ENCODE measurements at regions not wholly inside any gene's neighbourhood (a gene's known extent, or its start where the extent isn't known, plus 50 kb on each side); places are given as distances from the start of the nearest gene placed in this dataset.

GRCh38 chr6:157763904-157764177, 59.2 kb upstream of the SNX9 start:
- Histone ChIP-seq H3K9ac (ENCODE audit: low read depth, low read length) (0 out of 2 replicates have a peak overlapping the region, but pooled peaks have one; percentile 15), H3K9me3 (ENCODE audit: insufficient read depth, low read depth, low read length) (no peaks in the 10 kb centered on the region), H3K36me3 (ENCODE audit: insufficient read depth, low read length) (no peaks in the 10 kb centered on the region), H3K4me1 (ENCODE audit: insufficient read depth, low read length) (peaks cover 37% of the 10 kb centered on the region), H3K4me3 (ENCODE audit: low read length) (no peak overlapping the region), H3K27ac (ENCODE audit: low read depth, low read length) (peak overlapping the region; percentile 57), H3K27me3 (ENCODE audit: insufficient read depth, low read length) (no peaks in the 10 kb centered on the region)
- 94% methylated on average over 3 of the region's 3 CpGs for WGBS

GRCh38 chr6:157764178-157765068, 58.6 kb upstream of the SNX9 start:
- H3K9ac ChIP-seq (ENCODE audit: low read depth, low read length), result no peak overlapping the region
- no peaks in the 10 kb centered on the region for H3K36me3 ChIP-seq (ENCODE audit: insufficient read depth, low read length)

DNA sequence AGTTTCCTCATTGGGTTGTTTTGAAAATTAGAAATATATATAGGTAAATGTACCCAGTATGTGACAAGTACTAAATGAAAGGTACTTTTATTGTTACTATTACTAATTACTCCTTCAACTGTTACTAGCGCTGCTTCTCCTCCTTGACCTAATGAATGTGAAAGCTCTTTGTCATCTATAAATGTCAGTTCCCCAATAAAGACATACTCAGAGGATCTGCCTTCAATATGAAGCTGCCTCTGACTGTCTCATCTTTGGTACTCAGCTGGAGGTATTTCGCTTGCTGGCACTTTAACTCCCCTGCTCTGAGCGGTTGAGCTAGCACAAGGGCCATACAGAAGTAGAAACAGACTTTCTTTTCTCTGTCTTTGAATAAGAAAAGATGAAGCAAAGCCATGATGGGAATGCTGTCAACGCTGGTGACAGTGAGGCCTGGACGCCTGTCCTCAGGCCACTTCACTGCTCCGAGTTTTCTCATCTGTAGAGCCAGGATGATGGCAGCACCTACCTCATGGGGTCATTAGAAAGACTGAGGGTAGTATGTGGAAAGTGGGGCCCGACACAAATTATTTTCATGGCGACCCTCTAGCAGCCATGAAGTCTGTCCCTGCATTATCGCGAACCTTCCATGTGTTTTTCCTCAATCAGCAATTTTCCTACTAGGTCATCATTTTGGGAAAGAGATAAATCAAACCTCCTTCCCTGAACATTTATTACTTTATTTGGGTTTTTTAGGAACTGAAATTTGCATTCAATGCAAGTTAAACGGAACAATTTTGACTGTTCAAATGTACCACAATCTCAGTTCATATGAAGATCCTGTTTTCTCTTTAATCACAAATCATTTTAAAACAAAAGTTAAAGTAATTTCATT, 55.9 kb upstream of the SNX9 start:
- Histone ChIP-seq H3K27ac (ENCODE audit: low read depth, low read length) (no peak overlapping the region), H3K9ac (ENCODE audit: low read depth, low read length) (no peak overlapping the region), H3K36me3 (ENCODE audit: insufficient read depth, low read length) (no peaks in the 10 kb centered on the region), H3K9me3 (ENCODE audit: insufficient read depth, low read depth, low read length) (no peaks in the 10 kb centered on the region), H3K4me1 (ENCODE audit: insufficient read depth, low read length) (peaks cover 31% of the 10 kb centered on the region), H3K4me3 (ENCODE audit: low read length) (no peak overlapping the region), H3K27me3 (ENCODE audit: insufficient read depth, low read length) (no peaks in the 10 kb centered on the region)
- 90% methylated on average over 11 of the region's 11 CpGs for WGBS

More at GRCh38 chr6:157764178-157765068, 58.6 kb upstream of the SNX9 start:
- Histone ChIP-seq H3K27ac (ENCODE audit: low read depth, low read length) (peak overlapping the region; percentile 57; the same call in 1 of the 2 replicates), H3K27me3 (ENCODE audit: insufficient read depth, low read length) (no peaks in the 10 kb centered on the region), H3K9me3 (ENCODE audit: insufficient read depth, low read depth, low read length) (no peaks in the 10 kb centered on the region), H3K4me3 (ENCODE audit: low read length) (no peak overlapping the region), H3K4me1 (ENCODE audit: insufficient read depth, low read length) (peaks cover 37% of the 10 kb centered on the region)
- 70% methylated on average over 11 of the region's 14 CpGs for WGBS

GRCh38 chr6:157767775-157768156, 55.3 kb upstream of the SNX9 start:
- Histone ChIP-seq H3K27ac (ENCODE audit: low read depth, low read length) (no peak overlapping the region), H3K4me3 (ENCODE audit: low read length) (no peak overlapping the region), H3K36me3 (ENCODE audit: insufficient read depth, low read length) (no peaks in the 10 kb centered on the region), H3K4me1 (ENCODE audit: insufficient read depth, low read length) (peaks cover 25% of the 10 kb centered on the region), H3K9ac (ENCODE audit: low read depth, low read length) (no peak overlapping the region), H3K27me3 (ENCODE audit: insufficient read depth, low read length) (no peaks in the 10 kb centered on the region), H3K9me3 (ENCODE audit: insufficient read depth, low read depth, low read length) (no peaks in the 10 kb centered on the region)
- WGBS, result 98% methylated on average over 3 of the region's 3 CpGs

DNA sequence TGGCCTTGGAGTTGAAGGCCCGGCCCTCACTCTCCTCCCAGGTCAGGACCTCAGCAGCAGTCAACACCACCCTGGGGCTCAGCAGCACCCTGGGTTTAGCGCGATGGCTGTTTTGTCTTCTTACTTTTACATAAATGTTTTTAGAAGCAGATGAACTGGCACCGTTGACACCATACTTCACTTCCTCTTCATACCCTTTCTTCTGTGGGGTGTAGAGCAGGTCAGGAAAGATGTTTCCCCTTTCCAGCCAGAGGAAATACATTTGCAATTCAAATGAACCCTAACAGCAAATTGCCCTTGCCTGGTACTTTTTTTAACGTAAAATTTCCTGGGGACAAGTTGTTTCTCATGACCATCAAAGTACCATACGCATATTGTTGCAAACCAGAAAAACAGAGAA, 54.7 kb upstream of the SNX9 start:
- H3K4me3 ChIP-seq (ENCODE audit: low read length), result no peak overlapping the region
- no peaks in the 10 kb centered on the region for H3K36me3 ChIP-seq (ENCODE audit: insufficient read depth, low read length)
- H3K4me1 ChIP-seq (ENCODE audit: insufficient read depth, low read length), result peaks cover 19% of the 10 kb centered on the region
- no peaks in the 10 kb centered on the region for H3K27me3 ChIP-seq (ENCODE audit: insufficient read depth, low read length)
- H3K9me3 ChIP-seq (ENCODE audit: insufficient read depth, low read depth, low read length), result no peaks in the 10 kb centered on the region
- no peak overlapping the region for H3K9ac ChIP-seq (ENCODE audit: low read depth, low read length)
- WGBS, result 60% methylated on average over 4 of the region's 6 CpGs
- no peak overlapping the region for H3K27ac ChIP-seq (ENCODE audit: low read depth, low read length)

GRCh38 chr6:157768863-157769551, 54.0 kb upstream of the SNX9 start:
- Histone ChIP-seq H3K36me3 (ENCODE audit: insufficient read depth, low read length) (no peaks in the 10 kb centered on the region), H3K4me1 (ENCODE audit: insufficient read depth, low read length) (peaks cover 12% of the 10 kb centered on the region), H3K4me3 (ENCODE audit: low read length) (no peak overlapping the region), H3K9me3 (ENCODE audit: insufficient read depth, low read depth, low read length) (no peaks in the 10 kb centered on the region), H3K27ac (ENCODE audit: low read depth, low read length) (no peak overlapping the region), H3K9ac (ENCODE audit: low read depth, low read length) (no peak overlapping the region), H3K27me3 (ENCODE audit: insufficient read depth, low read length) (no peaks in the 10 kb centered on the region)
- WGBS, result 93% methylated on average over 11 of the region's 13 CpGs

DNA sequence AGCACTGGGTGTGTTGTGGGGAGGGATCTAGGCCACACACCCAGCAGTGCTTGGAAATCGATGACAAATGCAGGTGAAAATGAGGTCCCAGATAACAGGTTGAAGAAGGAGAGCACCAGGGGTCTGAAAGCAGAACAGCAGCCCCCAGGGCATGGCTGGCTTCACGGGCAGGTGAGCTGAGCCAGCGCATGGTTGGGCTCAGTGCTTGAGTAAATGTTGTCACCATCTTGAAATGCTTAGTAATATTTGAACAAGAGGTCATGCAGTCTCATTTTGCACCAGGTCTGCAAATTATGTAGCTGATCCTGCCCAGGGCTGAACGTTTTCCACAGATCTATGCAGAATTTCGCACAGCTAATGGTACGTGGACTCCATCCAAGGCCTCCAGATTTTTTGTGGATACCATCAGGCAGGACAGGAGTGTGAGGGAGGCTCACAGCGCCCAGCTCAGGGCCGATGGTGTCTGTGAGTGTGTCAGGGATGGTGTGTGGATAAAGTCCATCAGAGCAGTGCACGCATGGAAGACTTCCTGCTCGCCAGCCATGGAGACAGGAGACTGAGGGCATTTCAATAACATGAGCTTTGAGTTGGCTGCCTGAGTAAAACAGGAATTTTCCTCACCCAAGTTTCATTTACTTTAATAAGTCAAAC, 53.1 kb upstream of the SNX9 start:
- Histone ChIP-seq H3K4me3 (ENCODE audit: low read length) (no peak overlapping the region), H3K9me3 (ENCODE audit: insufficient read depth, low read depth, low read length) (no peaks in the 10 kb centered on the region), H3K27me3 (ENCODE audit: insufficient read depth, low read length) (no peaks in the 10 kb centered on the region), H3K4me1 (ENCODE audit: insufficient read depth, low read length) (peaks cover 3% of the 10 kb centered on the region), H3K36me3 (ENCODE audit: insufficient read depth, low read length) (no peaks in the 10 kb centered on the region), H3K27ac (ENCODE audit: low read depth, low read length) (no peak overlapping the region), H3K9ac (ENCODE audit: low read depth, low read length) (no peak overlapping the region)
- 91% methylated on average over 10 of the region's 10 CpGs for WGBS

GRCh38 chr6:157770946-157771345, 52.1 kb upstream of the SNX9 start:
- Histone ChIP-seq H3K9me3 (ENCODE audit: insufficient read depth, low read depth, low read length) (no peaks in the 10 kb centered on the region), H3K4me3 (ENCODE audit: low read length) (no peak overlapping the region), H3K27me3 (ENCODE audit: insufficient read depth, low read length) (no peaks in the 10 kb centered on the region), H3K36me3 (ENCODE audit: insufficient read depth, low read length) (no peaks in the 10 kb centered on the region), H3K9ac (ENCODE audit: low read depth, low read length) (no peak overlapping the region), H3K4me1 (ENCODE audit: insufficient read depth, low read length) (peaks cover 2% of the 10 kb centered on the region; the same call in 1 of the 2 replicates), H3K27ac (ENCODE audit: low read depth, low read length) (no peak overlapping the region)
- WGBS, result 100% methylated on average over 1 of the region's 1 CpG

DNA sequence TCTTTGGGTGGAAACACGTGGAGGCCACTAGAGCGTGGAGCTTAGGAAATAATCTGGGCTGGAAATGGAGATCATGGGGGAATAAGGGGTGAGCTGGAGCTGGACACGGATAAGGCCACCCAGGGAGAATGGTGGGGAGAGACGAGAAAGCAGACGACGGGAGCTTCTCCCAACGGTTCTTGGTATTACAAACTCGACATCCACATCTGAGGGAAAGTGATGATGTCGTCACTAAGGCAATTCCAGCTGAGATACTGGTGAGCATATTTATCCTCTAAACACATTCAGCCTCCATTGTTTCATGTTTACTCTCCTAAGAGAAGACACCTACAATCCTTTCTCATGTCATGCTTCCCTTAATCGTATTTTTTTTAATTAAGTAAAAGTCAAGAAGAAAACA, 50.2 kb upstream of the SNX9 start:
- H3K36me3 ChIP-seq (ENCODE audit: insufficient read depth, low read length), result no peaks in the 10 kb centered on the region
- no peaks in the 10 kb centered on the region for H3K27me3 ChIP-seq (ENCODE audit: insufficient read depth, low read length)
- no peaks in the 10 kb centered on the region for H3K9me3 ChIP-seq (ENCODE audit: insufficient read depth, low read depth, low read length)
- H3K4me3 ChIP-seq (ENCODE audit: low read length), result no peak overlapping the region
- H3K4me1 ChIP-seq (ENCODE audit: insufficient read depth, low read length), result peaks cover 2% of the 10 kb centered on the region; the same call in 1 of the 2 replicates
- no peak overlapping the region for H3K9ac ChIP-seq (ENCODE audit: low read depth, low read length)
- WGBS, result 88% methylated on average over 10 of the region's 10 CpGs
- no peak overlapping the region for H3K27ac ChIP-seq (ENCODE audit: low read depth, low read length)
